PC-3 (cell line): ENCODE measurements at regions not wholly inside any gene's neighbourhood (a gene's known extent, or its start where the extent isn't known, plus 50 kb on each side); places are given as distances from the start of the nearest gene placed in this dataset.

Experiments
- ATAC-seq: fragments of 200-7000 bp; cut with Tn5 transposase; 2 replicates; pipeline ENCODE4 v1.9.1; 2020; ENCODE audit warnings: mild to moderate bottlenecking, moderate library complexity
- BruUV-seq: library from RNA; stranded (reverse); fragments of 400-500 nt; replicated peaks from 2 replicates; lab custom pipeline; 2021; lab: Mats Ljungman, UMichigan
- CTCF ChIA-PET: fragments of 300-600 bp; sonication (Branson Sonifier 250); formaldehyde crosslinking; loops from one replicate; lab custom pipeline; 2022; ENCODE audit warnings: antibody characterized with exemption; lab: Charles Lee
- POLR2A ChIA-PET: fragments of 300-600 bp; sonication (Branson Sonifier 250); formaldehyde crosslinking; loops from one replicate; lab custom pipeline; 2022; ENCODE audit warnings: antibody characterized with exemption; ENCODE audit not compliant: unreplicated experiment; lab: Charles Lee
- DNase-seq: peaks from one replicate; pipeline ENCODE4 v3.0.0-alpha.2; 2015
- H2AFZ ChIP-seq: fragments of 300-600 bp; sonication (generic); 2 replicates; pipeline ENCODE4 v1.6.0; 2016; ENCODE audit warnings: antibody characterized with exemption, low read length
- H3F3A ChIP-seq: fragments of 300-600 bp; sonication (generic); one replicate; pipeline ENCODE4 v1.6.0; 2017; ENCODE audit warnings: antibody characterized with exemption, low read length, control low read depth, mild to moderate bottlenecking; ENCODE audit not compliant: unreplicated experiment
- H3K27ac ChIP-seq: fragments of 300-600 bp; sonication (generic); 2 replicates; pipeline ENCODE4 v1.5.1; 2016; ENCODE audit warnings: mild to moderate bottlenecking, low read length
- H3K27me3 ChIP-seq: fragments of 300-600 bp; sonication (generic); 2 replicates; pipeline ENCODE4 v1.6.1; 2016; ENCODE audit warnings: low read length, mixed read lengths
- H3K36me3 ChIP-seq: fragments of 300-600 bp; sonication (generic); 2 replicates; pipeline ENCODE4 v1.6.1; 2016; ENCODE audit warnings: low read depth, mixed run types, low read length, mixed read lengths
- H3K4me1 ChIP-seq: fragments of 300-600 bp; sonication (generic); 2 replicates; pipeline ENCODE4 v1.5.1; 2016; ENCODE audit warnings: low read length; ENCODE audit not compliant: insufficient read depth
- H3K4me2 ChIP-seq: fragments of 300-600 bp; sonication (generic); 2 replicates; pipeline ENCODE4 v1.6.0; 2016; ENCODE audit warnings: low read length
- H3K4me3 ChIP-seq: fragments of 300-600 bp; sonication (generic); 2 replicates; pipeline ENCODE4 v1.5.1; 2016; ENCODE audit warnings: mild to moderate bottlenecking, low read length, mixed read lengths
- H3K79me2 ChIP-seq: fragments of 300-600 bp; sonication (generic); 2 replicates; pipeline ENCODE4 v1.6.1; 2017; ENCODE audit warnings: low read length, mixed read lengths
- H3K9ac ChIP-seq: fragments of 300-600 bp; sonication (generic); 2 replicates; pipeline ENCODE4 v1.6.0; 2016; ENCODE audit warnings: mild to moderate bottlenecking, low read length
- H3K9me2 ChIP-seq: fragments of 300-600 bp; sonication (generic); replicated peaks from 2 replicates; pipeline ENCODE4 v1.6.1; 2016; ENCODE audit warnings: mixed run types, low read length, mixed read lengths
- H3K9me3 ChIP-seq: fragments of 300-600 bp; sonication (generic); 2 replicates; pipeline ENCODE4 v1.6.1; 2016; ENCODE audit warnings: low read length, mixed read lengths
- H4K20me1 ChIP-seq: fragments of 300-600 bp; sonication (generic); 2 replicates; pipeline ENCODE4 v1.6.1; 2016; ENCODE audit warnings: low read length, mixed read lengths
- CTCF ChIP-seq: fragments of 300-600 bp; sonication (generic); conservative IDR thresholded peaks from 2 replicates; pipeline ENCODE4 v1.5.1; 2017; ENCODE audit warnings: antibody characterized with exemption, low read depth, mild to moderate bottlenecking, low read length
- EZH2 ChIP-seq: fragments of 300-600 bp; sonication (generic); IDR thresholded peaks from one replicate; pipeline ENCODE4 v1.6.1; 2017; ENCODE audit warnings: antibody characterized with exemption, mild to moderate bottlenecking, low read length; ENCODE audit not compliant: unreplicated experiment
- EZH2phosphoT487 ChIP-seq: fragments of 300-600 bp; sonication (generic); IDR thresholded peaks from 2 replicates; pipeline ENCODE4 v1.6.1; 2018; ENCODE audit warnings: mild to moderate bottlenecking, antibody characterized with exemption, low read length, borderline replicate concordance
- intact Hi-C: fragments of 100-400 bp; cut with micrococcal nuclease; formaldehyde crosslinking; loops from 2 replicates; pipeline ENCODE4 v1.9.0; 2023

- ATAC-seq: no peak
- ChIA-PET CTCF (no interaction called here), POLR2A (no interaction called here)
- peaks cover 59% of the 10 kb centered on the region for H3K27me3 ChIP-seq
- intact Hi-C loops: no loop called here
- no peak overlapping the region for H3K27ac ChIP-seq
- DNase-seq: no peak
- no peak overlapping the region for H3K9ac ChIP-seq
- no peak overlapping the region for H2AFZ ChIP-seq
- no peaks in the 10 kb centered on the region for H3K9me3 ChIP-seq
- no peaks in the 10 kb centered on the region for H3K79me2 ChIP-seq
- no peak overlapping the region for H3K4me3 ChIP-seq
- no peaks in the 10 kb centered on the region for H3K36me3 ChIP-seq
- H3K9me2 ChIP-seq: no peaks in the 10 kb centered on the region
- H3F3A ChIP-seq: no peaks in the 10 kb centered on the region
- no peaks in the 10 kb centered on the region for H3K4me1 ChIP-seq
- no TSS peak for BruUV-seq
- H4K20me1 ChIP-seq: no peaks in the 10 kb centered on the region
- no peak overlapping the region for H3K4me2 ChIP-seq
- no peak for TF ChIP-seq EZH2
- no peak for TF ChIP-seq CTCF
- no peak for TF ChIP-seq EZH2phosphoT487
Observed at GRCh38 chr7:148481971-148482626, 108.5 kb upstream of the C7orf33 start.

GRCh38 chr7:148483515-148484308, 106.9 kb upstream of the C7orf33 start:
- Histone ChIP-seq H3K36me3 (no peaks in the 10 kb centered on the region), H4K20me1 (no peaks in the 10 kb centered on the region), H3K27ac (no peak overlapping the region), H3K27me3 (peaks cover 56% of the 10 kb centered on the region), H3F3A (no peaks in the 10 kb centered on the region), H3K4me2 (no peak overlapping the region), H3K9me3 (no peaks in the 10 kb centered on the region), H3K4me1 (no peaks in the 10 kb centered on the region), H3K9ac (no peak overlapping the region), H3K79me2 (no peaks in the 10 kb centered on the region), H3K9me2 (no peaks in the 10 kb centered on the region), H3K4me3 (no peak overlapping the region), H2AFZ (no peak overlapping the region)
- DNase-seq: no peak
- intact Hi-C loops: no loop called here
- no peak for ATAC-seq
- POLR2A ChIA-PET: no interaction called here
- BruUV-seq: no TSS peak
- TF ChIP-seq EZH2: no peak
- TF ChIP-seq CTCF: no peak
- TF ChIP-seq EZH2phosphoT487: no peak
- CTCF ChIA-PET: no interaction called here

GRCh38 chr7:148484486-148484885, 106.1 kb upstream of the C7orf33 start:
- Histone ChIP-seq H3K9me3 (no peaks in the 10 kb centered on the region), H3K27me3 (peaks cover 54% of the 10 kb centered on the region), H3F3A (no peaks in the 10 kb centered on the region), H4K20me1 (no peaks in the 10 kb centered on the region), H3K36me3 (no peaks in the 10 kb centered on the region), H3K27ac (no peak overlapping the region), H3K4me2 (no peak overlapping the region), H3K4me3 (no peak overlapping the region), H3K79me2 (no peaks in the 10 kb centered on the region), H2AFZ (no peak overlapping the region), H3K9me2 (no peaks in the 10 kb centered on the region), H3K4me1 (no peaks in the 10 kb centered on the region), H3K9ac (no peak overlapping the region)
- intact Hi-C loops: no loop called here
- TF ChIP-seq EZH2phosphoT487 (no peak), CTCF (no peak), EZH2 (no peak)
- DNase-seq (no peak), ATAC-seq (no peak)
- no TSS peak for BruUV-seq
- ChIA-PET POLR2A (no interaction called here), CTCF (no interaction called here)
